Stimulated activated CD8-positive, alpha-beta memory T cell treated with anti-CD3 and anti-CD28 coated beads, Interleukin-15, amount 100 ng/mL, for 48 hours (primary cell): ENCODE measurements at regions not wholly inside any gene's neighbourhood (a gene's known extent, or its start where the extent isn't known, plus 50 kb on each side); places are given as distances from the start of the nearest gene placed in this dataset.

Experiments
- DNase-seq, 2 donors: peaks; one replicate each; pipeline ENCODE4 v3.0.0-alpha.2; 2020; ENCODE audit warnings: low read depth in 2 of 2

DNA sequence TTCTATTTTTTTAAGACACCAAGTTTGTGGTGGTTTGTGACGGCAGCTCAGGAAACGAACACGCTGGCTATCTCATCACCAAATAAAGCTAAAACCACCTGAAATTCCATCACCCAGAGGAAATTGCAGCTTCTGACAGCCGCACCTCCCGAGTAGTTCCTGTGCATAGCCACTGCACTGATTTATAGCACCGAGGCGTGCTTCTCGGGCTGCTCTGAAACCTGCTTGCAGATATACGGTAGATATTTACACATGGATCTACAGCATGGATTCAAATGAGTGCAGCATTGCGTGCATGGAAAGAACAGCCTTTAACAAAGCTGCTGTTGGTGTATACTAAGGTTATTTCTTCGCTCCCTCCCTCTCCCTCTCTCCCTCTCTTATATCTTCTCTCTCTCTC lies 153.8 kb downstream of the PHF2 start:
- no peak for DNase-seq
